GM12892 (cell line): ENCODE measurements at regions not wholly inside any gene's neighbourhood (a gene's known extent, or its start where the extent isn't known, plus 50 kb on each side); places are given as distances from the start of the nearest gene placed in this dataset.

ENCODE experiments used
- POLR2A ChIP-seq: IDR thresholded peaks from 2 replicates; pipeline ENCODE4 v1.6.1; 2011; ENCODE audit warnings: low read depth, low read length, control low read depth
- POLR2AphosphoS5 ChIP-seq: IDR thresholded peaks from 2 replicates; pipeline ENCODE4 v1.6.1; 2011; ENCODE audit warnings: low read depth, low read length, control low read depth

GRCh38 chr2:67656875-67657274, 259.7 kb downstream of the ETAA1 start:
- no peak for TF ChIP-seq POLR2A
- no peak for TF ChIP-seq POLR2AphosphoS5
